GM21576 (cell line): ENCODE measurements at regions not wholly inside any gene's neighbourhood (a gene's known extent, or its start where the extent isn't known, plus 50 kb on each side); places are given as distances from the start of the nearest gene placed in this dataset.
"Not testable (repeated sequence)": the region's sequence is repeated elsewhere in the genome, so short reads cannot be mapped to it uniquely, and the experiment has no call there.

Source experiments
- ATAC-seq: cut with Tn5 transposase; IDR thresholded peaks from one replicate; pipeline ENCODE4 v1.9.1; 2021; ENCODE audit warnings: mild to moderate bottlenecking, moderate library complexity; ENCODE audit not compliant: unreplicated experiment

DNA sequence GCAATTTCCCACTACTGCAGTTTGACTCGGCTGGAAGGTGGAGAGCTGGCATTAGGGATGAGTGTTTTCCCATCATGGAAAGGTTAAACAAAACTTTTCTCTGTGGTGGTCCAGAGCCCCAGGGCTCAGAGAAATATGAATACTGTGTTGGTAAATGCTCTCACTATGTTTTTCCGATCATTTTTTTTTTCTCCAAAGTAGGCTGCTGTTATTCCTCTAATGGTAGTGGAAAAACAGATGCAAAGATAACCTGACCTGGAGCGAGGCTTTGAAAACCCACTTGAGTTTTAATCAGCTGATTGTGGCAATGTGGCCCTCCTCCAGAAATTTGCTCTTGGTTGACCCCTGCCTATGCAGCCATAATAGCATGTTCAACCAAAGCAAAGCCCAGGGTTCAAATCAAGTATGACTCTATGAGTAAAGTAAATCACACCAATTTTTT lies 320.8 kb upstream of the CTNNB1 start:
- no peak for ATAC-seq

GRCh38 chr3:40885430-40885829 lies 313.9 kb upstream of the CTNNB1 start:
- ATAC-seq: no peak

DNA sequence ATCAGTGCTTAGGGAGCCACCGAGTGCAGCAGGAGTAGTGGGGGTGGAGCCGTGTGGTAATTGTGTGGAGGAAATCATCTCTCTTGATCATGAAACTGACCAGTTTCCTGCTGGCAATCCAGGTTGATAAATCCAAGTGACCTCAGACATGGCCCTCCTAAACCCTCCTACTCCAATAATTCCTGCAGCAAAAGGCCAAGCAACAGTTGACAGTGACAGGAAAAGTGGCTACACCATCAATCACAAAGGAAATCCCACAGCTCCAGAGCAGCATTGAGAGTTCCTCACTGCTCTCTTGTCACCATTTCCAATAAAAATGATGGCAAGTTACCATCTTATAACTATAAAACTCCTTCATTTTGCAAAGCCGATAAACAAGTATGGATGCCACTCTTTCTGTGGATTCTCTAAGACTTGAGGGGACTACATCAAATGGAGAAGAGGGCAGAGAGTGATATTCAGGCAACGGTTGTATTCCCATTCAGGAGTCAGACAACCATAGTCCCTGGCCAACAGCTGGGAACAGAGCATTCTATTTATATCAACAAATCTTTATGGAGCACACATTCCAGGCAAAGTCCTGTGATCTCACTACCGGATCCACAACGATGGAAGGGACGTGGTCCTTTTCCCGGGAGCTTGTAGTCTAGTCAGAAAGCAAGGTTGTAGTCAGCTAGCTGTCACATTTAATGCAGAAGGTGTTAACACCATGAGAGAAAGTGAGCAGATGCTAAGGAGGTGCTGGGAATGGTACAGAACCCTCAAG lies 312.5 kb upstream of the CTNNB1 start:
- no peak for ATAC-seq

- ATAC-seq: no peak
These were observed 308.1 kb upstream of the CTNNB1 start for GRCh38 chr3:40891186-40891585.

DNA sequence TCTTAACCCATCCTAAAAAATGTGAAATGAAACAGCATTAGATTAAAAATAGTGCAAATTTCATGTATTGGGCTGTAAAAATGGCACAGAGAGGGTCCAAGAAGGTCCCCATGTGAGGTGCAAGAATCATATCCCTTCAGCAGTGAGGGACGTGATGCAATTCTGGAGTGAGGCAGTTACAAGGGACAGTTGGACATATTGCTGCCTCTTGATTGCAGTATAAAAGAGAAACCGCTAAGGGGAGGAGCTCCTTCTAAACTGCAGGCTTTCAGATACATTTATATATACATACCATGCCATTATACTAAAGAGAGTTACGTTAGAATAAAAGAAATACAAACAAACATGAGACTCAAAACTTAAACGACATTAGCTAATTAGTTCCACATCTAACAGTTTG lies 304.2 kb upstream of the CTNNB1 start:
- ATAC-seq: no peak

DNA sequence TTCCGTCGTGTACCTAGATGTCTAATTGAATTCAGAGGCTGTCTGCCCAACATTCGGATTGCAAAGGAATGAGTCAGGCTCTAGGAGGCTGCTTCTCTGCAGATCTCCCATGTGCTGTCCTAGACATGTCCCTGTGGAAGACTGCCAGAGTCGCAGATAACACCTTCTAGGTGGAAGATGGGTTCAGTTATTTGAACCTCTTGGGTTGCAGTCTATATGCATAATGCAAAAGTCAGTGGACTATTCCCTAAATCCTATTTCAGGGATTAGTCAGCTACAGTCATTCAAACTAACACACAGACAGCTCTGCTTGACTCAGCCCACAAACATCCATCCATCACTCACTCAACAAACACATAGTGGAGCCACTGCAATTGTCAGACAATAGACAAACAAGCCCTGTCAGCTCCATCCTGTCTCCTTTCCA lies 300.0 kb upstream of the CTNNB1 start:
- ATAC-seq: no peak

DNA sequence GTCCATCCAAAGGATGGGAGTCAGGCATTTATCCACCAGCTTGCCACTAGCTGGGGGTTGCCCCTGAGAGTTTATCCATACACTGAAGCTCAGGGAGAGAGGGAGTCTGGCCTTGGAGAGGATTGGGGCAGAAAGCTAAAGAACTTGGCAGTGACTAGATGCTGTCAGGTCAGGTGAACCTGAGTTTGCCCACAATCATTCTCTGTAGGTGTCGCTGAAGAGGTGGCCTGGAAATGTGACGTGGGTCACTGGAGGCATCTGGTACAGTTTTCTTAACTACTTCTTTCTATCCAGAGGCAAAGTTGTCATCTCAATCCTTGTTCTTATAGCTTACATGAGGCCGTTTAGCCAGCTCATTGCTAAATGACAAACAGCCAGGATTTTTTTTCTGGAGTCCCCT lies 298.0 kb upstream of the CTNNB1 start:
- ATAC-seq: no peak

- no peak for ATAC-seq
These were observed 297.5 kb upstream of the CTNNB1 start for GRCh38 chr3:40901796-40902195.

DNA sequence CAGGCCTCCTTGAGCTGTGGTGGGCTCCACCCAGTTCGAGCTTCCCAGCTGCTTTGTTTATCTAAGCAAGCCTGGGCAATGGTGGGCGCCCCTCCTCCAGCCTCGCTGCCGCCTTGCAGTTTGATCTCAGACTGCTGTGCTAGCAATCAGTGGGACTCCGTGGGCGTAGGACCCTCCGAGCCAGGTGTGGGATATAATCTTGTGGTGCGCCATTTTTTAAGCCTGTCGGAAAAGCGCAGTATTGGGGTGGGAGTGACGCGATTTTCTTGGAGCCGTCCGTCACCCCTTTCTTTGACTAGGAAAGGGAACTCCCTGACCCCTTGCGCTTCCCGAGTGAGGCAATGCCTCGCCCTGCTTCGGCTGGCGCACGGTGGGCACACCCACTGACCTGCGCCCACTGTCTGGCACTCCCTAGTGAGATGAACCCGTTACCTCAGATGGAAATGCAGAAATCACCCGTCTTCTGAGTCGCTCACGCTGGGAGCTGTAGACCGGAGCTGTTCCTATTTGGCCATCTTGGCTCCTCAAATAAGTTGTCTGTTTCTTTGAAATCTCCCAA lies 291.3 kb upstream of the CTNNB1 start:
- ATAC-seq: not testable (repeated sequence)

DNA sequence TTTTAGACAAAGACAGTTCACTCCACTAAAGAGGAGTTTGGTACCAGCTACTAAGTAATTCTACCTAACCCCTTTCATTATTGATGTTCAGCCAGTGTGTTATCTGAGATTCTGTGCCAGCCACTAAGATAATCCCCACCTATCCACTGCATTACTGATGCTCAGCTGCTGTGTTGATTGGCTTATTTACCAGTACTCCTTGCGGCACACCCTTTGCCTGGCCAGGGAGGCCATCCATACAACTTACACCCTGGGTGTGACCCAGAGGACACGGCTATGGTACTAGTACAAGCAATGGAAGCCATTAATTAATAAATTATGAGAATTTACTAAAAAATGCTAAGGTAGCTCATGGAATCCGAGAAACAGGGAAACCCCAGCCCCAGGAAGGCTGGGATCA lies 290.7 kb upstream of the CTNNB1 start:
- ATAC-seq: no peak

- ATAC-seq: no peak
These were observed 288.0 kb upstream of the CTNNB1 start for GRCh38 chr3:40911264-40911663.

DNA sequence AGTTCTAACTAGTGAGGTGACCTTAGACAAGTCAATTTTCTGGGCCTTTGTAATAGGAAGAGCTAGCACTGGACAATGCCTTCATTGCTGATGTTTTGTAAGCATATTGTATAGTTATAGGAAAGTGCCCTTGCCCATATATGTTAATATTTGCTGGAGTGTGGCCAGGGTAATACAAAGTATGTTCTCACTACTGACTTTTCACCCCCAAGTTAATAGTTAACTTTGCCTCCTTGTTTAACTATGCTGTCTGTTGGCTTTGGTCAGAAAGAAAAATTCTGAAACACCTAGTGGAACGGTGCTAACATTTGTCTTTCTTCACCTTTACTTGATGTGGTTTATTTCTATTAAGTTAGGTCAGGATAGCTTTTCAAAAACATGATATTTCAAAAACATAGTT lies 287.4 kb upstream of the CTNNB1 start:
- no peak for ATAC-seq

- no peak for ATAC-seq
These were observed 286.8 kb upstream of the CTNNB1 start for GRCh38 chr3:40912461-40912860.

DNA sequence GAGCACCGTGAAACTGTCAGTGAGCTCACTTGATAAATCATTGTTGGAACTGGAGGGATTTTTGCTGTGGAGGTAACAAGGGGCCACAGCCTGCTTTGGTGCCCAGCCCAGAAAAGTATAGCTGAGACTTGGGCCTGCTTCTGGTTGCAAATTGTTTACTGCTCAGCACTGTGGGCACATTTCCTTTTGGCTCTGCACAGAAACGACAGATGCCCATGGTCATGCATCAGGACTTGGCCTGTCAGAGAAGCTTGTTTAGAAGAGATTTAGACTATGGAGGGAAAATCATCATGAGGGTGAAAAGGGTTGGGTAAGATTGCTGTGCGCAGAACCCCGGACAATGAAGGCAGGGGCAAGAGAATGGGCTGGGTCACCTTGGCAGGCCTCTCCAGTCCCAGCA lies 286.1 kb upstream of the CTNNB1 start:
- ATAC-seq: no peak

DNA sequence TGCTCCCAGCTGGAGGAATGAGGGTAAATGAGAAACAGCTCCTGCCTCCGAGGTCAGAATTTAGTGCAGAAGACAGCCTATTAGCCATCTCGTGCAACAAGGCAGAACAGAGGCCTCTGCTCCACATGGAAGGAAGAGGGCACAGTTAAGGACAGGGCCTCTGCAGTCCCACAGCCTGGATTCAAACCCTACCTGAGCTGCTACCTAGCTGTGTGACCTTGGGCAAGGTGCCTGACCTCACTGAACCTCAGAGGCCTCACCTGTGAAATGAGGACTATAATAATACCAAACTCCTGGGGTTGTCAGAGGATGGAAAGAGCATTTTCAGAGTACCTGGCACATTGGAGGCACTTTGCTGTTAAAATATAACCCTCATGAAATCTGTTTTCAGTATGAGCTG lies 285.7 kb upstream of the CTNNB1 start:
- ATAC-seq: no peak

GRCh38 chr3:40914475-40914874 lies 284.8 kb upstream of the CTNNB1 start:
- ATAC-seq: no peak

GRCh38 chr3:40915346-40915865 lies 283.9 kb upstream of the CTNNB1 start:
- ATAC-seq: no peak

- ATAC-seq: no peak
These were observed 279.3 kb upstream of the CTNNB1 start for GRCh38 chr3:40920041-40920440.

DNA sequence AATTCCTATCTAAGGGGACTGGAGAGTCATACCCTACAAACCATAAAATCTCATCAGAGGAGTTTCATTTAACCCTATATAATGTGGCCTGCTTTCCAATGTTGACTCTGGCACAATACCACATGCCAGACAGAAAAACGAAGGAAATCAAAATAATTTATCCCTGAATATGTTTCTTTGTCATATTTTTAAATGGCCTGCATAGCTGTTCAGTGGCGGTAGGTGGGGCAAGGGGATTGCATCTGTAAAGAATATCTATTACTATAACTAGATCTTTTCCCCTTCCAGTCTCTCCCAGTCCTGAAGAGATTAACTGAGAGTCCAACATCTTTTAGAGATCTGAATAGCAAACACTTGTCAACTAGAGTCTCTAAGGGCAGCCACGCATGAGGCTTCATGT lies 278.1 kb upstream of the CTNNB1 start:
- no peak for ATAC-seq

DNA sequence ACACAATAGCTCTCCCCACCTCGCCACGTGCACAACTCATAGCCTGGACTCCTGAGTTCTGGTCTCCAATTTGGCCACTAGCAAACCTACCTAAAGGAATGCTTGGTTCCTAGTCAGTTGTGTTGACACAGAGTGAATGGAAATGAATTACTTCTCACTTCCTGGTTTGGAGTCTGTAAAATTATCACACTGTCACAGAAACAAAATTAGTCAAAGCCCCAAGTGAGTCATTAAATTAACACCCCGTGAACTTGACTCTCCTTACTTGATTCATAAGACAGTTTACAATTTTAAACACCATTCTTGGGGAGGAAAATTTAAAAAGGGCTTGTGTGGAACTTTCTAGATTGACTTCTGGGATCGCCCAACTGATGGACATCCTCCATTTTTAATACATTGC lies 276.2 kb upstream of the CTNNB1 start:
- ATAC-seq: no peak

- no peak for ATAC-seq
These were observed 275.7 kb upstream of the CTNNB1 start for GRCh38 chr3:40923651-40924050.

DNA sequence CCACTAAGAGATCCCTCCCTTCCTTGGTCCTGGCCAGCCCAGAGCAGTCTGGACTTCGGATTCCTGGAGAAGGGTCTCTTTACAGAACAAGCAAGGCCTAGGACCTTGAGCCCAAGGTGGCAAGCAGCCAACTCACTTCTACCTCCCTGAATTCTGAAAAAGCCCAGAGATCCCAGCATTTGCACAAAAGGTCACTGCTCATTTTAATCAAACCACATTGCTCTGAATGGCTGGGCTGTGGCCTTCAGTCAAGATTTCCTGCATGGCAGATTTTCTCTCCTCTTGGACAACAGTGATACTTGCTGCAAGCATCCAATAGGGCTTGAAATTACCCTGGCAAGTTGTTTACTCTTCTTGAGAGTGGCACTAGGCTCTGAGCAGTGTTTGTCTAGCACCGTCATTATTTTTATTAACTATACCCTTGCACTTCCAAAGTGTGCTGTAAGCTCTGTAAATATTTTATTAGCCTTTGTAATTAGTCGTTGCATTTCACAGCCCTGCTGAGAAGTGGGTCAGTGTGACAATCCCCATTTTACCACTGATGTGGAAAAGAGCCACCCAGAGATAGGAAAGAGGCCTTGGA lies 274.7 kb upstream of the CTNNB1 start:
- ATAC-seq: no peak
